OCI-LY7 (cell line): ENCODE measurements at regions not wholly inside any gene's neighbourhood (a gene's known extent, or its start where the extent isn't known, plus 50 kb on each side); places are given as distances from the start of the nearest gene placed in this dataset.

Experiments used
- EZH2phosphoT487 ChIP-seq: fragments of 200-600 bp; sonication (generic); IDR thresholded peaks from 2 replicates; pipeline ENCODE4 v1.6.1; 2018; ENCODE audit warnings: low read depth, borderline replicate concordance, mild to moderate bottlenecking, mixed run types, antibody characterized with exemption, low read length, moderate library complexity, mixed read lengths
- TF ChIP-seq, protein P1 (sequence below): fragments of 200-600 bp; sonication (generic); conservative IDR thresholded peaks from 2 replicates; pipeline ENCODE4 v1.5.1; 2014; ENCODE audit warnings: mild to moderate bottlenecking, antibody characterized with exemption, low read length, moderate library complexity, mixed read lengths

DNA sequence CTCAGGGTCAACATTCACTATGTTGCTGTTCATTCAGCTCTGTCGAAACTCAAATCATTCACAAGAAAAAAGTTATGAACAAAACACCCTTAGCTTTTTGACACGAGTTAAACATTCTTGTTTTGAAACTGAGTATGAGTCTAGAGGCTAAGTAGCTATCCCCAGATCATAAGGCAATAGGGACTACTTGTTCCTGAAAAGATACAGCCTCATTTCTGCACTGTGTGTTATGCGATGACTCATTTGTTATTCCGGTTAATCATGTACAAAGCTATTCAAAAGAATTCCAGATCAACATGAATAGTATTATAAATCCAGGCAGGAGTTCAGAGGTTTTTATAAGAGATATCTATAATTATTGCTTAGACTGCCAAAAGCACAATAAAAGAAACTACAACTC is 908.0 kb downstream of the QKI start:
- TF ChIP-seq, protein P1, sequence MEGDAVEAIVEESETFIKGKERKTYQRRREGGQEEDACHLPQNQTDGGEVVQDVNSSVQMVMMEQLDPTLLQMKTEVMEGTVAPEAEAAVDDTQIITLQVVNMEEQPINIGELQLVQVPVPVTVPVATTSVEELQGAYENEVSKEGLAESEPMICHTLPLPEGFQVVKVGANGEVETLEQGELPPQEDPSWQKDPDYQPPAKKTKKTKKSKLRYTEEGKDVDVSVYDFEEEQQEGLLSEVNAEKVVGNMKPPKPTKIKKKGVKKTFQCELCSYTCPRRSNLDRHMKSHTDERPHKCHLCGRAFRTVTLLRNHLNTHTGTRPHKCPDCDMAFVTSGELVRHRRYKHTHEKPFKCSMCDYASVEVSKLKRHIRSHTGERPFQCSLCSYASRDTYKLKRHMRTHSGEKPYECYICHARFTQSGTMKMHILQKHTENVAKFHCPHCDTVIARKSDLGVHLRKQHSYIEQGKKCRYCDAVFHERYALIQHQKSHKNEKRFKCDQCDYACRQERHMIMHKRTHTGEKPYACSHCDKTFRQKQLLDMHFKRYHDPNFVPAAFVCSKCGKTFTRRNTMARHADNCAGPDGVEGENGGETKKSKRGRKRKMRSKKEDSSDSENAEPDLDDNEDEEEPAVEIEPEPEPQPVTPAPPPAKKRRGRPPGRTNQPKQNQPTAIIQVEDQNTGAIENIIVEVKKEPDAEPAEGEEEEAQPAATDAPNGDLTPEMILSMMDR = no peak
- no peak for TF ChIP-seq EZH2phosphoT487
